Thyroid gland (tissue), 4 donors: ENCODE measurements at regions not wholly inside any gene's neighbourhood (a gene's known extent, or its start where the extent isn't known, plus 50 kb on each side); places are given as distances from the start of the nearest gene placed in this dataset.
A peak's percentile ranks its signal among the peaks of the same experiment; 100 is the strongest.

ENCODE experiments used
- CTCF ChIP-seq, 6 experiments: fragments of 200-600 bp in 3 of 6; fragments of 450-650 bp in 3 of 6; sonication (generic) in 3 of 6; IDR thresholded peaks; one replicate each; pipeline ENCODE4 v1.5.1; 2016 to 2019; ENCODE audit warnings: antibody characterized with exemption in 6 of 6, mild to moderate bottlenecking in 2 of 6, inconsistent platforms in 1 of 6, moderate library complexity in 1 of 6
- POLR2A ChIP-seq, 2 donors: fragments of 450-650 bp; IDR thresholded peaks; one replicate each; pipeline ENCODE4 v1.6.1; 2017; ENCODE audit warnings: antibody characterized with exemption in 2 of 2, mild to moderate bottlenecking in 2 of 2, moderate library complexity in 1 of 2

GRCh38 chr5:26329562-26330189 is 708.7 kb downstream of the CDH9 start:
- TF ChIP-seq CTCF (IDR thresholded peaks at IDR 0.05) (peak in 1 of 6 experiments; percentile 17), POLR2A (IDR thresholded peaks at IDR 0.05) (no peak)
